ENCODE measurements at regions not wholly inside any gene's neighbourhood (a gene's known extent, or its start where the extent isn't known, plus 50 kb on each side); places are given as distances from the start of the nearest gene placed in this dataset.
A peak's percentile ranks its signal among the peaks of the same experiment; 100 is the strongest.

- ATAC-seq (ENCODE audit: low read depth) (no peak), DNase-seq (no peak)
- H3K79me1 ChIP-seq (ENCODE audit: low read depth in 1 of 2, low read length in 2 of 2), result peaks cover 11 to 33% of the 10 kb centered on the region in 2 experiments
- peak overlapping the region; percentile 39; the same call in 1 of the 2 replicates for H3K27ac ChIP-seq (ENCODE audit: insufficient read depth, low read length)
- H2AK9ac ChIP-seq (replicated peaks; ENCODE audit: low read depth, low read length, poor library complexity), result no peak overlapping the region
- H2AK5ac ChIP-seq (ENCODE audit: low read depth, low read length), result peak overlapping the region; percentile 88
- no peak for TF ChIP-seq MXI1 (IDR thresholded peaks at IDR 0.05; ENCODE audit: borderline replicate concordance, low read depth, low read length)
- no peak for TF ChIP-seq CHD1 (IDR thresholded peaks at IDR 0.05; ENCODE audit: low read depth, low read length)
- no peak for TF ChIP-seq POLR2A (IDR thresholded peaks at IDR 0.05; ENCODE audit: low read depth, low read length)
- no peak for TF ChIP-seq BHLHE40 (IDR thresholded peaks at IDR 0.05; ENCODE audit: low read depth, low read length)
- TF ChIP-seq MAFK (IDR thresholded peaks at IDR 0.05; ENCODE audit: low read depth, low read length), result no peak
- no peak for TF ChIP-seq RFX5 (IDR thresholded peaks at IDR 0.05; ENCODE audit: low read depth, low read length)
- TF ChIP-seq RAD21 (IDR thresholded peaks at IDR 0.05; ENCODE audit: low read length), result no peak
- TF ChIP-seq FOS (IDR thresholded peaks at IDR 0.05; ENCODE audit: low read depth, low read length), result no peak
- TF ChIP-seq CEBPB (IDR thresholded peaks at IDR 0.05; ENCODE audit: low read depth, low read length), result no peak
- no peak for TF ChIP-seq MAZ (IDR thresholded peaks at IDR 0.05; ENCODE audit: borderline replicate concordance, low read depth, low read length)
- TF ChIP-seq NFE2L2 (IDR thresholded peaks at IDR 0.05; ENCODE audit: low read depth, low read length), result no peak
- TF ChIP-seq SMC3 (IDR thresholded peaks at IDR 0.05; ENCODE audit: low read depth, low read length), result no peak
- TF ChIP-seq USF2 (IDR thresholded peaks at IDR 0.05; ENCODE audit: low read depth, low read length), result no peak
- TF ChIP-seq ELK1 (IDR thresholded peaks at IDR 0.05; ENCODE audit: borderline replicate concordance, low read depth, low read length), result no peak
- no peak for TF ChIP-seq RCOR1 (IDR thresholded peaks at IDR 0.05; ENCODE audit: insufficient replicate concordance, low read length)
- TF ChIP-seq CTCF (conservative IDR thresholded peaks at IDR 0.05; ENCODE audit: low read depth, low read length), result no peak
- no peak overlapping the region for H3K23ac ChIP-seq (ENCODE audit: low read depth, low read length)
- peaks cover 9% of the 10 kb centered on the region for H3K9me1 ChIP-seq (ENCODE audit: insufficient read depth, low read length)
- peak overlapping the region; percentile 17 for H3K18ac ChIP-seq (ENCODE audit: low read depth, low read length)
- H3K56ac ChIP-seq (ENCODE audit: extremely low read depth, insufficient read depth, low read length), result no peak overlapping the region
- ChIA-PET POLR2A (ENCODE audit: unreplicated experiment) (no interaction called here), CTCF (no interaction called here)
- 100% methylated on average over 2 of the region's 3 CpGs; no CpG with 5 or more reads in 1 of the 2 experiments for WGBS, 2 experiments (ENCODE audit: extremely low coverage in 2 of 2, insufficient read length in 1 of 2)
- no peaks in the 10 kb centered on the region for H4K20me1 ChIP-seq (ENCODE audit: insufficient read depth, low read length)
- H2BK20ac ChIP-seq (ENCODE audit: low read depth, low read length), result peak overlapping the region; percentile 73
- H3K4me1 ChIP-seq (ENCODE audit: control insufficient read depth, insufficient read depth, low read length), result peaks cover 16% of the 10 kb centered on the region
- no peaks in the 10 kb centered on the region for H3K9me3 ChIP-seq (ENCODE audit: control insufficient read depth, insufficient read depth, low read length)
- peak overlapping the region; percentile 54 for H3K14ac ChIP-seq (replicated peaks; ENCODE audit: low read depth, low read length)
- H2BK5ac ChIP-seq (ENCODE audit: low read depth, low read length, poor library complexity, severe bottlenecking), result peak overlapping the region; percentile 39
- no peak overlapping the region for H3K9ac ChIP-seq (ENCODE audit: low read depth, low read length)
- H4K8ac ChIP-seq (ENCODE audit: low read depth in 2 of 2, low read length in 2 of 2), result peak overlapping the region; percentile 20 to 39; a peak in 1 of 4 replicates
- H3K4me3 ChIP-seq (ENCODE audit: insufficient read depth, low read depth, low read length), result no peak overlapping the region
- peak overlapping the region; percentile 84; the same call in 2 of the 3 replicates for H2BK15ac ChIP-seq (ENCODE audit: low read depth, low read length)
- H3K4me2 ChIP-seq (ENCODE audit: low read depth, low read length), result no peak overlapping the region
- BruUV-seq (replicated peaks), result no TSS peak
- H2AFZ ChIP-seq (replicated peaks; ENCODE audit: low read length, poor library complexity), result no peak overlapping the region
- no peaks in the 10 kb centered on the region for H3K27me3 ChIP-seq (ENCODE audit: control insufficient read depth, insufficient read depth, low read length)
- intact Hi-C loops (cut with micrococcal nuclease), result no loop called here
- peak overlapping the region; percentile 56; the same call in 1 of the 2 replicates for H4K91ac ChIP-seq (ENCODE audit: insufficient read depth, low read depth, low read length)
- H4K5ac ChIP-seq (ENCODE audit: low read depth, low read length), result peak overlapping the region; percentile 59; the same call in 1 of the 2 replicates
- in situ Hi-C loops (cut with MboI; ENCODE audit: low sequenced_read_pairs), result no loop called here
- dilution Hi-C loops (cut with HindIII; ENCODE audit: low sequenced_read_pairs, unreplicated experiment), result no loop called here
- peak overlapping the region; percentile 72 for H3K4ac ChIP-seq (ENCODE audit: low read depth, low read length)
- H3K36me3 ChIP-seq (ENCODE audit: control insufficient read depth, insufficient read depth, low read length), result no peaks in the 10 kb centered on the region
- H2BK120ac ChIP-seq (ENCODE audit: low read depth, low read length), result peak overlapping the region; percentile 84; the same call in 1 of the 2 replicates
Measured at GRCh38 chr12:46475972-46476645, 103.5 kb upstream of the SLC38A2 start.

Measured in IMR-90 (cell line).